ENCODE measurements at regions not wholly inside any gene's neighbourhood (a gene's known extent, or its start where the extent isn't known, plus 50 kb on each side); places are given as distances from the start of the nearest gene placed in this dataset.

GRCh38 chr19:31591258-31591657, 242.0 kb upstream of the TSHZ3 start:
- Histone ChIP-seq H3K36me3 (ENCODE audit: control insufficient read depth in 4 of 4, insufficient read depth in 3 of 4, low read depth in 1 of 4, low read length in 3 of 4) (no peaks in the 10 kb centered on the region), H3K27ac (ENCODE audit: low read depth in 1 of 2, low read length in 2 of 2) (no peak overlapping the region), H3K9me3 (ENCODE audit: control insufficient read depth in 4 of 4, low read length in 3 of 4) (no peaks in the 10 kb centered on the region), H3K9ac (ENCODE audit: low read depth in 1 of 2, low read length in 2 of 2) (no peak overlapping the region), H3K4me3 (ENCODE audit: low read depth in 1 of 3, low read length in 3 of 3) (no peak overlapping the region), H3K27me3 (ENCODE audit: control insufficient read depth in 4 of 4, insufficient read depth in 4 of 4, low read length in 3 of 4) (peaks cover 0 to 3% (median 0%) of the 10 kb centered on the region in 4 donors), H3K4me1 (ENCODE audit: control insufficient read depth in 4 of 4, insufficient read depth in 4 of 4, low read length in 3 of 4) (no peaks in the 10 kb centered on the region)
- 93% methylated on average over 1 of the region's 1 CpG for WGBS
- DNase-seq (ENCODE audit: low spot score): no peak
- TF ChIP-seq FOXA2 (IDR thresholded peaks at IDR 0.05): no peak
- no peak for TF ChIP-seq GABPA (IDR thresholded peaks at IDR 0.05 in 1 of 2, conservative IDR thresholded peaks at IDR 0.05 in 1 of 2)
- no peak for TF ChIP-seq MAX (IDR thresholded peaks at IDR 0.05)
- TF ChIP-seq, protein P1, sequence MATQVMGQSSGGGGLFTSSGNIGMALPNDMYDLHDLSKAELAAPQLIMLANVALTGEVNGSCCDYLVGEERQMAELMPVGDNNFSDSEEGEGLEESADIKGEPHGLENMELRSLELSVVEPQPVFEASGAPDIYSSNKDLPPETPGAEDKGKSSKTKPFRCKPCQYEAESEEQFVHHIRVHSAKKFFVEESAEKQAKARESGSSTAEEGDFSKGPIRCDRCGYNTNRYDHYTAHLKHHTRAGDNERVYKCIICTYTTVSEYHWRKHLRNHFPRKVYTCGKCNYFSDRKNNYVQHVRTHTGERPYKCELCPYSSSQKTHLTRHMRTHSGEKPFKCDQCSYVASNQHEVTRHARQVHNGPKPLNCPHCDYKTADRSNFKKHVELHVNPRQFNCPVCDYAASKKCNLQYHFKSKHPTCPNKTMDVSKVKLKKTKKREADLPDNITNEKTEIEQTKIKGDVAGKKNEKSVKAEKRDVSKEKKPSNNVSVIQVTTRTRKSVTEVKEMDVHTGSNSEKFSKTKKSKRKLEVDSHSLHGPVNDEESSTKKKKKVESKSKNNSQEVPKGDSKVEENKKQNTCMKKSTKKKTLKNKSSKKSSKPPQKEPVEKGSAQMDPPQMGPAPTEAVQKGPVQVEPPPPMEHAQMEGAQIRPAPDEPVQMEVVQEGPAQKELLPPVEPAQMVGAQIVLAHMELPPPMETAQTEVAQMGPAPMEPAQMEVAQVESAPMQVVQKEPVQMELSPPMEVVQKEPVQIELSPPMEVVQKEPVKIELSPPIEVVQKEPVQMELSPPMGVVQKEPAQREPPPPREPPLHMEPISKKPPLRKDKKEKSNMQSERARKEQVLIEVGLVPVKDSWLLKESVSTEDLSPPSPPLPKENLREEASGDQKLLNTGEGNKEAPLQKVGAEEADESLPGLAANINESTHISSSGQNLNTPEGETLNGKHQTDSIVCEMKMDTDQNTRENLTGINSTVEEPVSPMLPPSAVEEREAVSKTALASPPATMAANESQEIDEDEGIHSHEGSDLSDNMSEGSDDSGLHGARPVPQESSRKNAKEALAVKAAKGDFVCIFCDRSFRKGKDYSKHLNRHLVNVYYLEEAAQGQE (IDR thresholded peaks at IDR 0.05): no peak
- no peak for TF ChIP-seq HNF4A (conservative IDR thresholded peaks at IDR 0.05)
- TF ChIP-seq YY1 (IDR thresholded peaks at IDR 0.05): no peak
- TF ChIP-seq, protein P2, sequence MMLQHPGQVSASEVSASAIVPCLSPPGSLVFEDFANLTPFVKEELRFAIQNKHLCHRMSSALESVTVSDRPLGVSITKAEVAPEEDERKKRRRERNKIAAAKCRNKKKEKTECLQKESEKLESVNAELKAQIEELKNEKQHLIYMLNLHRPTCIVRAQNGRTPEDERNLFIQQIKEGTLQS (IDR thresholded peaks at IDR 0.05): no peak
- no peak for TF ChIP-seq EGR1 (IDR thresholded peaks at IDR 0.05; ENCODE audit: low read depth in 2 of 2)
- TF ChIP-seq HNF4G (IDR thresholded peaks at IDR 0.05): no peak
- no peak for TF ChIP-seq RXRA (IDR thresholded peaks at IDR 0.05)
- no peak for TF ChIP-seq FOXA1 (IDR thresholded peaks at IDR 0.05)
- TF ChIP-seq, protein P3, sequence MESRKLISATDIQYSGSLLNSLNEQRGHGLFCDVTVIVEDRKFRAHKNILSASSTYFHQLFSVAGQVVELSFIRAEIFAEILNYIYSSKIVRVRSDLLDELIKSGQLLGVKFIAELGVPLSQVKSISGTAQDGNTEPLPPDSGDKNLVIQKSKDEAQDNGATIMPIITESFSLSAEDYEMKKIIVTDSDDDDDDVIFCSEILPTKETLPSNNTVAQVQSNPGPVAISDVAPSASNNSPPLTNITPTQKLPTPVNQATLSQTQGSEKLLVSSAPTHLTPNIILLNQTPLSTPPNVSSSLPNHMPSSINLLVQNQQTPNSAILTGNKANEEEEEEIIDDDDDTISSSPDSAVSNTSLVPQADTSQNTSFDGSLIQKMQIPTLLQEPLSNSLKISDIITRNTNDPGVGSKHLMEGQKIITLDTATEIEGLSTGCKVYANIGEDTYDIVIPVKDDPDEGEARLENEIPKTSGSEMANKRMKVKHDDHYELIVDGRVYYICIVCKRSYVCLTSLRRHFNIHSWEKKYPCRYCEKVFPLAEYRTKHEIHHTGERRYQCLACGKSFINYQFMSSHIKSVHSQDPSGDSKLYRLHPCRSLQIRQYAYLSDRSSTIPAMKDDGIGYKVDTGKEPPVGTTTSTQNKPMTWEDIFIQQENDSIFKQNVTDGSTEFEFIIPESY (IDR thresholded peaks at IDR 0.05): no peak

DNA sequence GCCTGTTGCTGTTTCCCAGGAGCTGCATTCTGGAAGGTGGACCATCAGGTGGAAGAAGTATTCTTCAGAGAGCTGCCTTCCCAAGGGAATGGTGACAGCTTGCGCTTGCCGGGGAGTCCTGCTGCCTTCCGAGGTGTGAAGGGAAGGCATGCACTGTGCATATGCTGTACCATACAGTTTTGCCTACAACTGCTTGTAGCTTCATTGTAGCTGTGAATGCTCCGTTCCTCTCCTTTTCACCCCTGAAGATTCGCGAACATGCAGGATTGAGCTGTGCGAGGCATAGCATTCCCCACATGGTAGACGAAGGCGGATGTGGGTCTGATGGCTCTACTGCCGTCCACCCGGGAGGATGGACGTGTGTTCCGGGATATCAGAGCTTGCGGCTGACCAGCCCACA, 243.2 kb upstream of the TSHZ3 start:
- Histone ChIP-seq H3K9ac (ENCODE audit: low read depth in 1 of 2, low read length in 2 of 2) (no peak overlapping the region), H3K4me1 (ENCODE audit: control insufficient read depth in 4 of 4, insufficient read depth in 4 of 4, low read length in 3 of 4) (no peaks in the 10 kb centered on the region), H3K36me3 (ENCODE audit: control insufficient read depth in 4 of 4, insufficient read depth in 3 of 4, low read depth in 1 of 4, low read length in 3 of 4) (no peaks in the 10 kb centered on the region), H3K4me3 (ENCODE audit: low read depth in 1 of 3, low read length in 3 of 3) (no peak overlapping the region), H3K9me3 (ENCODE audit: control insufficient read depth in 4 of 4, low read length in 3 of 4) (no peaks in the 10 kb centered on the region), H3K27ac (ENCODE audit: low read depth in 1 of 2, low read length in 2 of 2) (no peak overlapping the region), H3K27me3 (ENCODE audit: control insufficient read depth in 4 of 4, insufficient read depth in 4 of 4, low read length in 3 of 4) (peaks cover 0 to 3% (median 0%) of the 10 kb centered on the region in 4 donors)
- no peak for TF ChIP-seq HNF4A (conservative IDR thresholded peaks at IDR 0.05)
- no peak for TF ChIP-seq FOXA2 (IDR thresholded peaks at IDR 0.05)
- no peak for TF ChIP-seq SP1 (IDR thresholded peaks at IDR 0.05)
- no peak for TF ChIP-seq MAX (IDR thresholded peaks at IDR 0.05)
- TF ChIP-seq YY1 (IDR thresholded peaks at IDR 0.05): no peak
- TF ChIP-seq GABPA (IDR thresholded peaks at IDR 0.05 in 1 of 2, conservative IDR thresholded peaks at IDR 0.05 in 1 of 2): no peak
- TF ChIP-seq TAF1 (conservative IDR thresholded peaks at IDR 0.05): no peak
- TF ChIP-seq, protein P3 (IDR thresholded peaks at IDR 0.05): no peak
- no peak for TF ChIP-seq NR2F2 (IDR thresholded peaks at IDR 0.05)
- no peak for TF ChIP-seq CTCF (IDR thresholded peaks at IDR 0.05; ENCODE audit: low read depth, low read length, missing input control)
- TF ChIP-seq, protein P2 (IDR thresholded peaks at IDR 0.05): no peak
- TF ChIP-seq, protein P1 (IDR thresholded peaks at IDR 0.05): no peak
- no peak for TF ChIP-seq FOXA1 (IDR thresholded peaks at IDR 0.05)
- DNase-seq (ENCODE audit: low spot score): no peak
- whole genome bisulfite sequencing: 87% methylated on average over 14 of the region's 14 CpGs
